K562 (cell line): ENCODE measurements at regions not wholly inside any gene's neighbourhood (a gene's known extent, or its start where the extent isn't known, plus 50 kb on each side); places are given as distances from the start of the nearest gene placed in this dataset.

ENCODE experiments used
- ATAC-seq: fragments of 200-7000 bp; cut with Tn5 transposase; 3 replicates; pipeline ENCODE4 v1.9.1; 2020; ENCODE audit warnings: moderate library complexity
- BruUV-seq: library from RNA; stranded (reverse); fragments of 400-500 nt; replicated peaks from 2 replicates; lab custom pipeline; 2021; lab: Mats Ljungman, UMichigan
- CTCF ChIA-PET: fragments of 300-600 bp; formaldehyde crosslinking; extraction: SDS; loops from one replicate; lab custom pipeline; 2021; ENCODE audit warnings: low intra/inter-chr PET ratio; lab: Yijun Ruan, JAX
- POLR2A ChIA-PET: fragments of 300-600, 350-650 bp; sonication (Branson Sonifier 250); formaldehyde crosslinking; extraction: SDS; loops from one replicate; lab custom pipeline; 2021; ENCODE audit warnings: antibody characterized with exemption, inconsistent platforms; lab: Yijun Ruan, JAX
- DNase-seq, 4 experiments: peaks; one replicate each; pipeline versions ENCODE4 v3.0.0 to v3.0.0-alpha.2; 2011 to 2018; ENCODE audit warnings: low spot score in 3 of 4, mixed read lengths in 3 of 4; ENCODE audit errors: extremely low read depth in 1 of 4
- FAIRE-seq: peaks from 2 replicates; lab custom pipeline; 2011; peaks lifted over from hg19 to GRCh38; lab: Jason Lieb, UNC
- H2AFZ ChIP-seq: 2 replicates; pipeline ENCODE4 v1.6.0; 2011; ENCODE audit warnings: low read depth, low read length, control low read depth, inconsistent platforms
- H3K27ac ChIP-seq: fragments of 200-600 bp; 3 replicates; pipeline ENCODE4 v1.8.0; 2011; ENCODE audit warnings: low read depth, mild to moderate bottlenecking, control low read depth, inconsistent platforms, low read length, moderate library complexity, mixed read lengths; ENCODE audit errors: extremely low read depth
- H3K27me3 ChIP-seq, 2 experiments: fragments of 300-600 bp in 1 of 2; 2 replicates in 1 of 2; 3 replicates in 1 of 2; pipeline versions ENCODE4 v1.6.0 to v1.8.0; 2011; ENCODE audit warnings: inconsistent platforms in 2 of 2, low read length in 2 of 2, mild to moderate bottlenecking in 1 of 2, mixed read lengths in 1 of 2, moderate library complexity in 1 of 2; ENCODE audit not compliant: control insufficient read depth in 2 of 2, insufficient read depth in 2 of 2
- H3K36me3 ChIP-seq: fragments of 300-600 bp; 3 replicates; pipeline ENCODE4 v1.8.0; 2011; ENCODE audit warnings: mild to moderate bottlenecking, low read length, inconsistent platforms; ENCODE audit not compliant: control insufficient read depth, insufficient read depth
- H3K4me1 ChIP-seq, 2 experiments: fragments of 200-600 bp in 1 of 2; replicated peaks in 1 of 2; 2 replicates in 1 of 2; 3 replicates in 1 of 2; pipeline versions ENCODE4 v1.5.1 to v1.8.0; 2011; ENCODE audit warnings: inconsistent platforms in 2 of 2, low read length in 2 of 2, mild to moderate bottlenecking in 1 of 2, mixed read lengths in 1 of 2, moderate library complexity in 1 of 2; ENCODE audit not compliant: control insufficient read depth in 2 of 2, insufficient read depth in 2 of 2
- H3K4me2 ChIP-seq: 2 replicates; pipeline ENCODE4 v1.6.1; 2011; ENCODE audit warnings: low read length, control low read depth, inconsistent platforms, mixed read lengths; ENCODE audit not compliant: insufficient read depth
- H3K4me3 ChIP-seq: fragments of 200-600 bp; sonication (generic), shearing (Covaris generic); 2 replicates; pipeline ENCODE4 v1.5.1; 2016; ENCODE audit warnings: control low read depth, inconsistent platforms
- H3K79me2 ChIP-seq: fragments of 200-600 bp; 3 replicates; pipeline ENCODE4 v1.8.0; 2011; ENCODE audit warnings: low read length, inconsistent platforms; ENCODE audit not compliant: control insufficient read depth, insufficient read depth
- H3K9ac ChIP-seq, 2 experiments: 2 replicates each; pipeline versions ENCODE4 v1.6.0 to v1.6.1; 2011; ENCODE audit warnings: low read depth in 2 of 2, low read length in 2 of 2, control low read depth in 1 of 2, inconsistent platforms in 1 of 2, mild to moderate bottlenecking in 1 of 2, mixed read lengths in 1 of 2; ENCODE audit not compliant: insufficient read depth in 1 of 2
- H3K9me1 ChIP-seq: one replicate; pipeline ENCODE4 v1.6.0; 2011; ENCODE audit warnings: inconsistent platforms, mild to moderate bottlenecking, low read length, moderate library complexity; ENCODE audit not compliant: control insufficient read depth, insufficient read depth
- H3K9me3 ChIP-seq: replicated peaks from 2 replicates; pipeline ENCODE4 v1.5.1; 2011; ENCODE audit warnings: low read depth, low read length, inconsistent platforms; ENCODE audit not compliant: control insufficient read depth, insufficient read depth
- H4K20me1 ChIP-seq: replicated peaks from 2 replicates; pipeline ENCODE4 v1.6.1; 2011; ENCODE audit warnings: low read length, inconsistent platforms, mixed read lengths; ENCODE audit not compliant: control insufficient read depth, insufficient read depth
- EP300 ChIP-seq: IDR thresholded peaks from 2 replicates; pipeline ENCODE4 v1.6.1; 2012; ENCODE audit warnings: low read length, improper control_type of control experiment
- ETS2 ChIP-seq: IDR thresholded peaks from 2 replicates; pipeline ENCODE4 v1.6.1; 2016; ENCODE audit warnings: borderline replicate concordance, missing genetic modification characterization, mild to moderate bottlenecking, moderate library complexity, missing compliant biosample characterization; ENCODE audit not compliant: poor library complexity, severe bottlenecking
- HMG20B ChIP-seq: fragments of 250-450 bp; sonication (Bioruptor Pico); IDR thresholded peaks from 2 replicates; pipeline ENCODE4 v1.5.0; 2021; ENCODE audit warnings: mild to moderate bottlenecking
- KDM4B ChIP-seq, 2 experiments: fragments of 450-650 bp in 1 of 2; sonication (generic) in 1 of 2; IDR thresholded peaks; 2 replicates each; pipeline ENCODE4 v1.6.1; 2016 to 2017; ENCODE audit warnings: borderline replicate concordance in 2 of 2, antibody characterized with exemption in 1 of 2, low read depth in 1 of 2, mild to moderate bottlenecking in 1 of 2
- KLF6 ChIP-seq: fragments of 250-450 bp; sonication (Bioruptor Pico); IDR thresholded peaks from 2 replicates; pipeline ENCODE4 v1.4.0; 2020; ENCODE audit warnings: mild to moderate bottlenecking, moderate library complexity, borderline replicate concordance
- NFIX ChIP-seq: fragments of 250-450 bp; sonication (Bioruptor Pico); IDR thresholded peaks from 2 replicates; pipeline ENCODE4 v1.4.0; 2020; ENCODE audit warnings: low read depth, mild to moderate bottlenecking, moderate library complexity
- NR2C2 ChIP-seq, 2 experiments: fragments of 200-800 bp in 1 of 2; sonication (Bioruptor generic) in 1 of 2; sonication (generic) in 1 of 2; formaldehyde crosslinking in 1 of 2; IDR thresholded peaks; 2 replicates each; pipeline versions ENCODE4 v1.6.1 to v1.8.0; 2016 to 2022; ENCODE audit warnings: mild to moderate bottlenecking in 1 of 2, missing compliant biosample characterization in 1 of 2, missing genetic modification characterization in 1 of 2, missing genetic modification reagents in 1 of 2
- RBBP5 ChIP-seq: fragments of 200-600 bp; sonication (generic); IDR thresholded peaks from 2 replicates; pipeline ENCODE4 v1.6.1; 2012; ENCODE audit warnings: borderline replicate concordance, mild to moderate bottlenecking, low read length, control low read depth, inconsistent platforms; ENCODE audit not compliant: insufficient read depth, poor library complexity, severe bottlenecking
- RNF219 ChIP-seq: fragments of 250-450 bp; sonication (Bioruptor Pico); IDR thresholded peaks from 2 replicates; pipeline ENCODE4 v1.5.0; 2022; ENCODE audit warnings: mild to moderate bottlenecking
- SAP30 ChIP-seq: fragments of 200-600 bp; sonication (generic); IDR thresholded peaks from 2 replicates; pipeline ENCODE4 v1.6.1; 2012; ENCODE audit warnings: borderline replicate concordance, low read depth, mild to moderate bottlenecking, moderate library complexity, low read length, control low read depth, inconsistent platforms; ENCODE audit not compliant: insufficient read depth, poor library complexity, severe bottlenecking
- ZC3H11A ChIP-seq: IDR thresholded peaks from 2 replicates; pipeline ENCODE4 v1.6.1; 2012; ENCODE audit warnings: low read depth, low read length, improper control_type of control experiment
- ZNF124 ChIP-seq: sonication (generic); formaldehyde crosslinking; IDR thresholded peaks from 2 replicates; pipeline ENCODE4 v1.8.1; 2022; ENCODE audit warnings: missing genetic modification reagents
- ZNF280B ChIP-seq: fragments of 250-450 bp; sonication (Bioruptor Pico); IDR thresholded peaks from 2 replicates; pipeline ENCODE4 v1.5.1; 2021; ENCODE audit warnings: mild to moderate bottlenecking
- WGBS: fragments of 100-300 bp; shearing (Covaris generic); methylation state at CpG from one replicate; pipeline ENCODE4 v1.1.6; 2016; ENCODE audit warnings: low coverage, mixed read lengths; ENCODE audit not compliant: insufficient coverage; ENCODE audit errors: missing lambda C conversion rate; 5-methylcytosine and 5-hydroxymethylcytosine counted together
- in situ Hi-C: fragments of 300-500 bp; cut with MboI; formaldehyde crosslinking; loops from 4 replicates; pipeline ENCODE4 v1.15.0; 2018; ENCODE audit warnings: inconsistent platforms, mixed read lengths
- intact Hi-C: fragments of 100-400 bp; cut with micrococcal nuclease; formaldehyde crosslinking; loops from 2 replicates; pipeline ENCODE4 v1.14.2; 2022

DNA sequence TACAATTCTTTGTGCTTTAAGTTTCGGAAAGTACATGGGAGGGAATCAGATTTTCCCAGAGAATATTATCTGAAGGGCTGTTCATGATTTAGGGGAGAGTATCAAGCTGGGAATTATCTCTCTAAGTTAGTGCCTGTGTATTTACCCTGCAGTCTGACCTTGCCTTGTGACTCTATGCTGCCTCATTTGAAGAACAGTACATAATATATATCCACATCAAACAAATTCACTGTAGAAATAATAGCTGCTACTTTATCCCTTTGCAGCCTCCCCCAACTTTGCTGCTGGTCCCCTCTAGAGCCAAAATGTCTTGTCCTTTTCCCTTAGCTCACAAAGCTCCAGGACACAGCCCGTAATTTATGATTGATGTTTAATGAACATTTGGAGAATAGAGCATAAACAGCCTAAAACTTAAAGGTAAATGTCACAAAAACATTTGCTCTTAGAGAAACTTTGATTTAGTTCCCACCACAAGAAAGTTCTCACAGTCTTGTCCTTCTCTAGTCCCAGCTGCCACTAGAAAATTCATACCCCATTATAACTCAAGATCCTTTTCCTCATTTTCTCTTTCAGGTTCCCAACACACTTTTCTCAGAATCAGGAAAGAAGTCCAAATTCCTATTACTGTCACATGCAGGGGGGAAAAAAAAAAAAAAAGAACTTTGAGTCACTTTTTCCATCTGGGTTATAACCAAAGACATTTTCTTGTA lies 1009.6 kb downstream of the FLRT2 start:
- in situ Hi-C loops (no loop called here), intact Hi-C loops (no loop called here)
- 7% methylated on average over 2 of the region's 2 CpGs for WGBS
- Histone ChIP-seq H3K4me2 (no peak overlapping the region), H3K9ac (no peak overlapping the region), H4K20me1 (no peaks in the 10 kb centered on the region), H3K9me3 (no peaks in the 10 kb centered on the region), H3K9me1 (no peaks in the 10 kb centered on the region), H3K4me3 (no peak overlapping the region), H3K36me3 (no peaks in the 10 kb centered on the region), H3K27me3 (no peaks in the 10 kb centered on the region), H3K79me2 (no peaks in the 10 kb centered on the region), H3K27ac (no peak overlapping the region), H2AFZ (no peak overlapping the region), H3K4me1 (no peaks in the 10 kb centered on the region)
- POLR2A ChIA-PET = no interaction called here
- no peak for DNase-seq
- CTCF ChIA-PET = no interaction called here
- BruUV-seq = no TSS peak
- FAIRE-seq = no peak
- ATAC-seq = no peak
- TF ChIP-seq KLF6 (CRISPR knock-in tag) = no peak
- no peak for TF ChIP-seq EP300
- no peak for TF ChIP-seq NFIX (CRISPR knock-in tag)
- TF ChIP-seq RNF219 (CRISPR knock-in tag) = no peak
- no peak for TF ChIP-seq ZNF124 (CRISPR knock-in tag)
- TF ChIP-seq NR2C2 (CRISPR knock-in tag; IDR thresholded peaks at IDR 0.05) = no peak
- no peak for TF ChIP-seq NR2C2 (tag; IDR thresholded peaks at IDR 0.05)
- no peak for TF ChIP-seq ZC3H11A
- TF ChIP-seq RBBP5 = no peak
- no peak for TF ChIP-seq KDM4B (IDR thresholded peaks at IDR 0.05; ENCODE audit: borderline replicate concordance in 2 of 2, low read depth in 1 of 2)
- no peak for TF ChIP-seq ETS2 (tag)
- TF ChIP-seq HMG20B (CRISPR knock-in tag) = no peak
- TF ChIP-seq ZNF280B = no peak
- TF ChIP-seq SAP30 = no peak
